ENCODE measurements at regions not wholly inside any gene's neighbourhood (a gene's known extent, or its start where the extent isn't known, plus 50 kb on each side); places are given as distances from the start of the nearest gene placed in this dataset.

DNA sequence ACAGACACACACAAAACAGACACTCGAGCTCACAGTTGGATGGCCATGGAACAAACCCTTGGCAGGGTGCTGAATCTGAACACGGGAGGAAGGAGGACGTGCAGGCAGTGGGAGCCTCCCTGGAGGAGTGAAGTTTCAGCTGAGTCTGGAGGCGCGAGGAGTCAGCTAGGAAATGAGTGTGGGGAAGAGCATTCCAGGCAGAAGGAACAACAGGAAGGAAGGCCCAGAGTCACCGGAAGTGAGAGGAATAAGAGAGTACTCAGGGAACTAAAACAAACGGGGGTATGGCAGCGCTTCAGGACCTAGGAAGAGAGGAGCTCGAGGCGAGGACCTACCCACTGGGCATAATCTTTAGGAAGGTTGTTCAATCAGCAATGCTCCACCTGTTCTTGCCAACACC, 137.3 kb downstream of the SYF2 start:
- no peak for TF ChIP-seq ZC3H10 (CRISPR knock-in tag; IDR thresholded peaks at IDR 0.05)
- TF ChIP-seq ZNF565 (CRISPR knock-in tag; conservative IDR thresholded peaks at IDR 0.05; ENCODE audit: low read depth): no peak
- no peak for TF ChIP-seq ZFP3 (CRISPR knock-in tag; IDR thresholded peaks at IDR 0.05)
- no peak for TF ChIP-seq CSDC2 (CRISPR knock-in tag; IDR thresholded peaks at IDR 0.05)
- TF ChIP-seq TCF4 (CRISPR knock-in tag; IDR thresholded peaks at IDR 0.05; ENCODE audit: borderline replicate concordance): no peak
